ENCODE measurements at regions not wholly inside any gene's neighbourhood (a gene's known extent, or its start where the extent isn't known, plus 50 kb on each side); places are given as distances from the start of the nearest gene placed in this dataset.

- TF ChIP-seq, protein P1, sequence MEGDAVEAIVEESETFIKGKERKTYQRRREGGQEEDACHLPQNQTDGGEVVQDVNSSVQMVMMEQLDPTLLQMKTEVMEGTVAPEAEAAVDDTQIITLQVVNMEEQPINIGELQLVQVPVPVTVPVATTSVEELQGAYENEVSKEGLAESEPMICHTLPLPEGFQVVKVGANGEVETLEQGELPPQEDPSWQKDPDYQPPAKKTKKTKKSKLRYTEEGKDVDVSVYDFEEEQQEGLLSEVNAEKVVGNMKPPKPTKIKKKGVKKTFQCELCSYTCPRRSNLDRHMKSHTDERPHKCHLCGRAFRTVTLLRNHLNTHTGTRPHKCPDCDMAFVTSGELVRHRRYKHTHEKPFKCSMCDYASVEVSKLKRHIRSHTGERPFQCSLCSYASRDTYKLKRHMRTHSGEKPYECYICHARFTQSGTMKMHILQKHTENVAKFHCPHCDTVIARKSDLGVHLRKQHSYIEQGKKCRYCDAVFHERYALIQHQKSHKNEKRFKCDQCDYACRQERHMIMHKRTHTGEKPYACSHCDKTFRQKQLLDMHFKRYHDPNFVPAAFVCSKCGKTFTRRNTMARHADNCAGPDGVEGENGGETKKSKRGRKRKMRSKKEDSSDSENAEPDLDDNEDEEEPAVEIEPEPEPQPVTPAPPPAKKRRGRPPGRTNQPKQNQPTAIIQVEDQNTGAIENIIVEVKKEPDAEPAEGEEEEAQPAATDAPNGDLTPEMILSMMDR (IDR thresholded peaks at IDR 0.05) = no peak
- TF ChIP-seq POLR2A (IDR thresholded peaks at IDR 0.05) (no peak), POLR2AphosphoS5 (IDR thresholded peaks at IDR 0.05) (no peak)
Measured at GRCh38 chr1:222326006-222326709, 221.7 kb downstream of the HHIPL2 start.

Data from prostate gland (tissue), 2 donors.